Tongue (tissue), 1 donor: ENCODE measurements at regions not wholly inside any gene's neighbourhood (a gene's known extent, or its start where the extent isn't known, plus 50 kb on each side); places are given as distances from the start of the nearest gene placed in this dataset.

Source experiments
- DNase-seq: peaks from one replicate; pipeline ENCODE4 v3.0.0-alpha.2; 2015

DNA sequence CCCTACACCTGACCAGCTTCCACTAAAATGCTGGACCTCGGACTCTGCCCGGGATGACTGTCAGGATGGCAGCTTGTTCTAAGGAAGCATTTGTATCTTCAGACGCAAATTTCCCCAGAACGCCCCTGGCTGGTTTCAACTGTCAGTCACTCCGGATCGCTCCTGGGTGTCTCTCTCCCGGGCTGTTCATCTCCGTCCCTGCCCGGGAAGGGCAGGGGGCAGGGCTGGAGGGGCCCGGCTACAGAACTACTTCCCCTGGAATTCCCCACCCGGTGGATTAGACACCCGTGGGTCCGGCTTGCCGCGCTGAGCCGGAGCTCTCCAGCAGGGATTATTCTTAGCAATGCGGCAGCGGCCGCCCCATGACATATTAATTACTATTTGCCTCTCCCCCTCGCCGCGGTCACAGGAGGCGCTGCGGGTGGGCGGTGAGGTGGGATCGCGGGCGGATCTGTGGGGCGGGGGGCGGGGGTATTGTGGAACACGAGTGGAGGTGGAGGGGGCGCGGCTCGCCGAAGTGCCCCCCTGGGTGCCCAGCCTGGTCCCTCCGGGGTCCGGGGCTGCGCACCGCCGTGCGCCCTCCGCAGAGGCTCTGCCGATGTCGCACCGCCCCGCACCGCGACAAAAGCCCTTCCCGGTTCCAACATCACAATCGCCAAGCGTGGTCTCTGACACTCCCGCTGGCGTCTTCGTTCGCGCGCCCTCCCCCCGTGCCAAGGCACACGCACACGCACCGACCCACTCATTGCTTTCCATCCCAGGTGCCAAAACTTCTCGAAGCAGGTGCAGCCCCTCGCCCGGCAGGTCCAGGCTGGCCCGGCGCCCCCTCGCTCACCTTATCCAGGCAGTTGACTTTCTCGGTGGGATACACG is 276.1 kb upstream of the NEBL start:
- DNase-seq = peak; percentile 38

DNA sequence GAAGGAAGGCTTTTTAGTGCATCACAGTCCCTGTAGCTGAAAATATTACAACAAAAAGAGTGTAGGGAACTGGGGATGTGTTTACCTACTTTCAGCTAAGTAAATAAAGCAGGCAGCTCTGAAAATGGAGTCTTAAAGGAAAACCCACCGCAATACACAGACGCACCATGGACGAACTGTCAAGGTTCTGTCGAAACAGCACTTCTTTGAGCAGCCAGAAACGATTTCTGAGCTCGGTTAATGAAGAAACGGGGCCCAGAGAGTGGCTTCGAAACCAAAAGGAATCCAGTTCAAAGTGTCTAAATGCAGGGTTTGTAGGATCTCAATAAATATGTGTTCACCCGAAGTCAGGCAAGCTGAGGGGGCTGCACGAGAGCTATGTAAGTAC is 275.4 kb upstream of the NEBL start:
- DNase-seq = no peak

DNA sequence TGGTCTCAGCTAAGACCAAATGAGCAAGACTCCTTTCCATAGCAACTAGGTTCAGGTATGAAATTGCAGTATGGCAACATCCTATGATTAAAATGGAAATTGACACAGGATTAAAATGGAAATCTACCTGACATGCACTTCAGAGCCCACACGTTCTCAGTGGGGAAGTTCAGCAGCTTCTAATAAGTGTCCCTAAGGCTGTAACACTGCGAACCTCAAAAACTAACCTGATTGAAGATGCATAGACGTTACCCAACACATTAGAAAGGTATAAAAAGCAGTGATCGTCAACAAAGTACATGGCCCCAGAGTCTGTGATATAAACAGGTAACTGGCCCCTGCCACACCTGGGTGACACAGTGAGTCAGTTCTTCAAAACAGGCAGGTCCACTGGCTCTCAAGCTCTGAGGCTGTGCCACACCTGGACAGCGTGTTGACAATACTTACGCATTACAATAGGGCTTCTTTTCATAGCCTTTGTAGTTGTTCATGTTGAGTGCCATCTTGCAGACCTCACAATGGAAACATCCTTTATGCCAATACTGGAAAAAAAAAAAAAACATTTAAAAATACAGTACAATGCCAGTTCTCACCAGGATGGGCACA is 274.9 kb upstream of the NEBL start:
- DNase-seq = no peak

DNA sequence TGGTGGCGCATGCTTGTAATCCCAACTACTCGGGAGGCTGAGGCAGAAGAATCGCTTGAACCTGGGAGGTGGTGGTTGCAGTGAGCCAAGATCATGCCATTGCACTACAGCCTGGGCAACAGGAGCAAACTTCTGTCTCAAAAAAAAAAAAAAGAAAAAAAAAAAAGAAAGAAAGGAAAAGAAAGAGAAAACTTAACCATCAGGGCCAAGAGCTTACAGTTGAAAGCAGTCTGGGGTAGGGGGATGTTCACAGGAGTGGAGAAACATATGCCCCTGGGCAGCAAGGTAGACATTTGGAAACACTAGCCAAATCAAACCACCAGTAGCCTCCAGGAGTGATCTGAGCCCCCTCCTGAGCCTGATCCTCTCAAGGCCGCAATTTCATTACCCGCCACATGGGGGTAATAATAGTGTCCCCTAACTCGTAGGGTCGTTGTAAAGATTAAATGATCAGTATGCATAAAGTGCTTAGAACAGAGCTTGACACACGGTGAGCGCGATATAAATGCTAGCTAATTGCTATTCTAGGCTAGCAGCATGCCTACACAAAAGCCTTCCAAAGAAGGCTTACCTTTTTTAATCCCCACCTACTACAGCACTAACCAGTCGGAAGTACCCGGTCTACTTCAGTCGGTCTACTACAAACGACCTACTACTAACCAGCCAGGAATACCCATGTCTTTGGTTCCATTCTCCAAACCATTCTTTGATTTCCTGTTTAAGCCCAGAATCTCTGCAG is 274.3 kb upstream of the NEBL start:
- no peak for DNase-seq

DNA sequence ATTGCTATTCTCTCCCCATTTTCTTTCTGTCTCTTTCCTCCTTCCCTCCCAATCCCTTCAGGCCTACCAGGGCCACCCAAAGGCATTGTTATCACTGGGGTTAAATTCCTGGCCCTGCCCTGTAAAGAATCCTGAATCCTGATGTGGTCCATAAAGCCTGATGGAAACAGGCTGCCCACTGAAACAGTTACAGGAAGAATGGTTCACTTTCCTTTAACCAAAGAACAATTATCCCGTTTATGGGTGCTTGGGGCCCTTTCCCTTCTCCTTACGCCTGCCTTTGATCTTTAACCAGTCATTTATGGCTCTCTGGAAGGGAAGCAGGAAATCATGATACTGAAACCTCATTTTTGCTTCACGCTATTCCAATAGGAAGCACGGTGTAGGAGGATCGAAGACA is 273.1 kb upstream of the NEBL start:
- DNase-seq = no peak

DNA sequence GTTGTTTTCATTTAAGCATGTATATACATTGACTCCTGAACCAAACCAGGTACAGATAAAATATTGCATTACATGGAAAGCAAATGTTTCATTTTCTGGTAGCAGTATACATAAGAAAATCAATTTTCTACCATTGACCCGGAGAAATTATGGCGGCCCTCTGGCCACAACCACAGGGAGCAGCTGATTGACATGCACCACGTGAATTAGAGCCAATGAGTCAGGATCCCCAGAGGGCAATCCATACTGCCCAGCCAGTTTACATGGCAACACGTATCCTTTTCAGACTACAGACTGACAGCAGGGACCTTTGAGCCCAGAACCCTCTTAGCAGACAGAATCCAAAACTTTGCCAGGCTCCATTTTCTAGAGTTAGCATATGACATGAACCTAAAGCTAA is 272.2 kb upstream of the NEBL start:
- DNase-seq = no peak

DNA sequence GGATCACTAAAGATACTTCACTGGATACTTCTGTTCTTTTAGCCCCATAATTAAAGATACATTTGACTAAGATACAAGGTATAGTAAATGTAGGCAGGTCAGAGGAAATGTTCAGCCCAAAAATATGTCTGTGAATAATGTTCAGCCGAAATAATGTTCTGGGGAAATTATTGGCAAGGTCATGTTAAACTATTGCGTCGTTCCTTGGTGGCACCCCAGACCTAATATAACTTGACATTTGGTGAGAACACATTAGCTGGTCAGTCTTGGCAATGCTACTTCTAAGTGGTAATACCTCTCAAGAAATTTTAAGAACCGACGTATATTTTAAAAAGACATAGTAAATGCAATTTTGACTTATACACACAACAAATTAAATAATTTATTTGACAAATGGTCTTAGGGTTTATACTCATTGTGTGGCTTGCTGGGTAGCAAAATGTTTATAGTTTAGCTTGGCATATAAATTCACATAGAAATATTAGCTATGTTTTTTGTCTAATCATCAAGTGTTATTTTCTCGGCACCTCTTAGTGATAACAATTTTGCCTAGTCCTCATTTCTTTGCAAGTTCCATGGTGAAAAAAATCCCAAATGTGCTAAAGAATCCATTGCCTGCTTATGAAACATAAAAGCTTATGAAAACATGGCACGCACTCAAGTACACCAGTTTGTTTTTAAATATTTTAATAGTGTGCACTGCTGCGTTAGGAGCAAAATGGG is 270.3 kb upstream of the NEBL start:
- no peak for DNase-seq

DNA sequence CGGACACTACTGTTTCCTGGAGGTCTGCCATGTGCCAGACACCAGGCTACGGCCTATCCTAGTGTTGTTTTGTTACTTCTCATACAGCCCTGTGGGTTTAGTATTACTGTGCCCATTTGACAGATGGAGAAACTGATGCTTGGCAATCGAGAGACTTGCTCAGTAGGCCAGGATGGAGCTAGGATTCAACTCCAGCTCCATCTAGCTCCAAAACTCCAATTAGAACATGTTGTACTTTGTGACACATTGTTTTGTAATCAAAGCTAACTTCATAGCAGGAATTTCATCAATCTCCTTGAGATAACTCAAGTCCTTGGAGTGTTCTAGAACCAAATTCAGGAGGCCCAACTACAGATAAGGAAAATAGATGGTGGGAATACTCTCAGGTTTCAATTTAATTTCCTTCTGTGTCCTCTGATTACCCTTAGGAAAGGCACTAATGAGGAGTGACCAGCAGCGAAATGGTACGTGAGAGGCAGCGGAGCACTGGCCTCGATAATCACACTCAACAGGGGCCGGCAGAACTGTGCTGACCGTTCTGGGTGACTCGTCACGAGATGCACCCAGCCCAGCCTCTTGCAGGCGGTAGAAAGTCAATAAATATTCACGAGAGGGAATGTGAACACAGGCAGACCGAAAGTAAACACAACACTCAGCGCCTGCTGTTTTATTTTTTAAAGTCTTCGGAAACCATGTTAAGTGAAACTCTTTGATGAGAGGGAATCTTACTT is 269.6 kb upstream of the NEBL start:
- DNase-seq = no peak

DNA sequence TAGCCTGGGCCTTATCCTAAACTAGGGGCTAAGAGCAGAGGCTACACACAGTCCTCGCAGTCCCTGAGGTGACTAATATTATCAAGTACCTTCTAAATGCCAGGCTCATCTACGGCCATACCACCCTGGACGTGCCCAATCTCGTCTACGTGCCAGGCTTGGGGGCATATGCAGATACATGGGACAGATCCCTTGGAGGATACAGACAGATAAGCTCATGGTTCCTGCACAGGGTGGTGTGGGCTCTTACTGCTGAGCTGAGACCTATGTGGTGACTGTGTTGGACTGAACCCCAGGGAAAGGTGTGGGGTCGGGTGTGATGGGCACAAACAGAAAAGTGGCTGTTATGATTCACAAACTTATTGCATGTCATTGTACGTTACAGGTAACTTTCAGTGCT is 268.4 kb upstream of the NEBL start:
- no peak for DNase-seq

DNA sequence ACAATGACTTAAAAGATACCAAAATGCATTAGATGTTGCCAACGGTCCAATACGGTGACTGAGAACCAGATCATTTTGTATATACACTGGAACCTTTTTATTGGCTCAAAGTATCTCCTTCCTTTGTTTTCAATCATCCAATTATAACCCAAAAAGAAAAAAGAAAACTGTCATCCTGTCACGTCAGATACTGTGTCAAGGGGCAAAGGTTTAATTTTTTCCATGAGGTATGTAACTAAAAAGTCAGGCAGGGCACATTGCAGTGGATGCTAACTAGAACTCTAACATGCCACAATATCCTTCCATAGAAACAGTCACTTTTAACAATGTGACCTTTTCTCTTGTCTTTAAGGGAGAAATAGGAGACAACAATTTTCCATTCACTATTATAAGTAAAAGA is 267.6 kb upstream of the NEBL start:
- DNase-seq = no peak

DNA sequence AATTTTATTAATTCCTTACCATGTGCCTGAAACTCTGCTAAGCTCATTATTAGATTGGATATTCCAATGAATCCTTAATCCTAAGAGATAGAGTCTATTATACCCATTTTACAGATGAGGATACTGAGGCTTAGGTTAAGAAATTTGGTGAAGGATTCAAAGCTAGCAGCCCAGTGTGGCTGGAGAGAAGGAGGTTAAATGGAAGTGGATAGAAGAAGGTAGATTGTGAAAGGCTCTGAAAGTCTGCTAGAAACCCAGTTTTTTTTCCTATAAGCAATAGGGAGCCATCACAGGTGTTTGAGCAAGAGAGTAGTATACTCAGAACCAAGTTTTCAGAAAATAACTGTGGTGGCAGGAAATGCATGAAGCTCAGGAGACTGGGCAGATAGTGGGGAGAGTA is 265.8 kb upstream of the NEBL start:
- no peak for DNase-seq

DNA sequence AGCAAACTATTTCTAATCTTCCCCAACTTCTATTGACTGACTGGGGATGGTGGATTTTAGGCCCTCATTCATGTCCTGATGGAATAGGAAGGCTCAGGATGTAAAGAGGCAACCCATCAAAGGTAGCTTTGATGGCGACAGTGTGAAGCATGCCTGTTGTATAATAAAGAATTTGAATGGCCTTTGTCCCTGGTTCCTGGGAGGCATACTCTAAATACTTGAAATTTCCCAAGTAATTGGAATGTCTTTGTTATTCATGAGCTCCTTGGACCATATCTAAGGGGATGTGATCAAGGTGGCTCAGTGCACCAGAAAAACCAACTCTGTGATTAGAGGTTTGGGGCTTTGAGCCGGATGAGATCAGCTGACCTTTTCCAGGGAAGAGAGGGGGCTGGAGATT is 264.5 kb upstream of the NEBL start:
- no peak for DNase-seq

DNA sequence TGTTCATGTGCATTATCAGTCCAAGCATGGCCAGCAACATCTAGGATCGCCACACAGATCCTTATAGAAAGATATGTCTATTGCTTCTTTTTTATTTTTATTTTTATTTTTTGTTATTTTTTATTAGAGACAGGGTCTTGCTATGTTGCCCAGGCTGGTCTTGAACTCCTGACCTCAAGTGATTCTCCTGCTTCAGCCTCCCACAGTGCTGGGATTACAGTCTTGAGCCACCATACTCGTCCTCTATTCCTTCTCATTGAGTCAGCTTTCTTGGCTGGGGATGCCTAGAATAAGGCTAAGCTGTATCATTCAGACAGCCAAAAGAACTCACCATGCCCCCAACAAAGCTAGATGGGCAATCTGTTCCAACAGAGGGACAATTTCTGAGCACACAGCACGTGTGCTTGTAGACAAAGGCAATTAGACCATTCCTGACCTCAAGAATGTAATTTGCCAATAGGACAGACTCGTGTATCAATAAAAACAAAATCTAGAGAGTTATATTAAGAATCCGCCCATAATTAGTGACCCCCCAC is 264.0 kb upstream of the NEBL start:
- DNase-seq = no peak

DNA sequence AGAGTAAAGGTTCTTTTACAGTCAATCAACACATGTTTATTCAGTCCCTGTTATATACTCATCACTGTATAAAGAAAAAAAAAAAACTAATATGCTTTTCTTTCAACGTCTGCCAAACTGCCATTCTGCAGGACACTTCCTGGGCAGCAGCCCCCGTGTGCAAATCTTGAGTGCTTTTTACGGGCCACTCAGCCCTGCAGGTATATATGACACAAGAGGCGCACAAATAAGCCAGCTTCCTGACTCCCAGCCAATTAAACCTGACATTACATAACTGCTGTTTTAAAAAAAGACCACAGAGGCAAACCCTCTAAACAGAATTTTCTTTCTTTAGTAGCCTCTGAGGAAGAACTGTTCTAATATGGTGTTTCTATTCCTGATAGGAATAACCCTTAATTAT is 263.0 kb upstream of the NEBL start:
- no peak for DNase-seq

DNA sequence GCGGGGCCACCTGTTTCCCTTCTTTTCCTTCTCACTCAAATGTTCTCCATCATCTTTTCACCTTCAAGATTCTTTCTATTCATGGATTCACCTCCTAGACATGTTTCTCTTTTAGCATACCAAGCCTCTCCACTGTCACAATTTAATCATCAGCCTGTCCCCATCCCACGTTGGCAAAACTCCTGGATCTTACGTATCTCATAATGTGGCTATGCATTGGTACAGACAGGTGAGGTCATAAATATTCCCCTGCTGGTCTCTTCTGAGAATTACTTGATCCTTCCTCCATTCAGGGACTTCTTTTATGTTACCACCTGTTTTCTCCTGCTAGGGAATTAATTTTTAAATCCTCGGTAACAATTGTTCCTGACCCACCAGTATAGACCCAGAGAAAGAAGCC is 262.6 kb upstream of the NEBL start:
- no peak for DNase-seq

DNA sequence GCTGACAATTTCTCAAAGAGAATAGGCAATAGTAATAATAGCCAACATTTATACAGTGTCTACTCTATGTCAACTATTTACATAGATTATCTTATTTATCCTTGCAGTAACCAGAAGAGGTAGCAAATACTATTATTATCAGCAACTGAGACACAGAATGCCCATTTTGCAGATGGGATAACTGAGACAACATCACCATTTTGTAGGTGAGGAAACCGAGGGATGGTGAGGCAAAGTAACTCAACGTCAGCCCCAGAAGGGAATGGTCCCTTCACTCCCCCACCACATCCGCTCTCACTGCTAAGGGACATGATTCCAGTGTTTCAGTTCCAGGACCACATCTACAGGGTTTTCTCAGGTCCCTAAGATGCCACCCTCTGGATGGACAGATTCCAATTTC is 261.2 kb upstream of the NEBL start:
- DNase-seq = no peak

DNA sequence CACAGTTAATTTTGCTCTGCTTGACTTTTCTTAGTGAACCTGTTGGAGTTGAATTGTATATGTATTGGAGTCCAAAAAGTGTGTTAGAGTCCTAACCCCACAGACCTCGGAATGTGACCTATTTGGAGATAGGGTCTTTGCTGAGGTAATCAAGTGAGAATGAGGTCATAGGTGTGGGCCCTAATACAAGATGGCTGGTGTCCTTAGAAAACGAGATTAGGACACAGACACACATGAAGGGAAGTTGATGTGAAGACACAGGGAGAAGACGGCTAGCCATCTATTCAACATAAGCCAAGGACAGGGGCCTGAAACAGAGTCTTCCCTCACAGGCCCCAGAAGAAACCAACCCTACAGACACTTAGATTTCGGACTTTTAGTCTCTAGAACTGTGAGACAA is 260.6 kb upstream of the NEBL start:
- DNase-seq = no peak

DNA sequence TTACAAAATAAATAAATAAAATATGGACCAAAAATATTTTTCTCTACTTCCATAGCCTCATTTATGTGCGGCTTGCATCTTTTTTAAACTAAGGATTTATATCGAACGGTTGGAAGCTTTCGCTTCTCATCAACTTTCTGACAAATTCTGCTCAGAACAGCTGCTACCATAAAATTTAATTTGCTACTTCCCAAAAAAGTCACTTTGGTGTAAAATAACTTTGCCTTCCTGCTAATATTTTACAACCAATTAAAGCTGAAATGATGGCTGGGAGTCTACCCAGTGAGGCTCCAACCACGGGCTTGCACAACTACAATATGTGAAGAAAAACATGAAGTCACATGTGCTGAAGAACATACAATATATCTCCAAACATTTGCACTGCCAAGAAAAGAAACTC is 253.1 kb upstream of the NEBL start:
- peak; percentile 31 for DNase-seq

DNA sequence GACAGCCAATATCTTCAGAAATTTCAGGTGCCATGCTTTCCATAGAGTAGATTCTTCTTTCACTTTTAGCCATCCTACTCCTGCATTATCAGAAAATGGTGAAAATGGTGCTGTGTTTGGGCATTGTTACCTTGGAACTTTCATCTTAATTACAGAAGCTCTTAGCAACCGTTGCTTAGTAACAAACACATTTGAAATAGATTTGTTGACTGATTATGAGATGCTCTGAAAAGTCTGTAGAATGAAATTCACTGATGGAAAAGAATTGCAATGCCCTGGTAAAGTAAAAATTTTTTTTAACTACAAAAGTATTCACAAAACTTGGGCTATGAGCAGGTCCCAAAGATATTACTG is 249.3 kb upstream of the NEBL start:
- no peak for DNase-seq

DNA sequence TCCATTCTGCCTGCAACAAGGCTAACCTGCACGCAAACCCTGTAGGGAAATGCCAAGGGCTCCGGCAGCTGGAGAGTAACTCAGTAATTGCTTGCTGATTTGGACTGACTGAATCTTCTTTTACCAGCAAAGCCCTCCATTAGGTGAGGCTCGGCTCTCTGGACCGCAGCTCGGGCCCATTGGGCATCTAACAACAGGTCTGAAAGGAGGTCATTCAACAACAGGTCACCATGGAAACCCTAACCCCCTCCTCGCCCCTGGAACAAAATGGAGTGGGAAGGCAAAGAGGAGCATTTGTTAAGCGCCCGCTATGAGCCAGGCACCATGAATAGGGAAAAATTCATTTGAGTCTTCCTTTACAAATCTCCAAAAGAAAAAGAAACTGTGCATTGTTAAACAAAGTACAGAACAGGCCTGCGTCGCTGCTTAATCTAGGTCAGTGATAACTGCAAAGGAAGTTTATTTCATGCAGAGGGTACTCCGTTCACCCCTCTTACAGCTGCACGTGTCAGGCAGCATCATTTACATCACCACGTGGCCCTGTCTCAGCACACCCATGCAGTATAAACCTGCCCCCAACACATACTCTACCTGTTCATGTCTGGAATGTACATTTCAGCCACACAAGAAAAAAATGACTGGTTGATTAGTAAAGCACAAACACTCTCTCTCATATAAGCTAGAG is 248.8 kb upstream of the NEBL start:
- DNase-seq = no peak

DNA sequence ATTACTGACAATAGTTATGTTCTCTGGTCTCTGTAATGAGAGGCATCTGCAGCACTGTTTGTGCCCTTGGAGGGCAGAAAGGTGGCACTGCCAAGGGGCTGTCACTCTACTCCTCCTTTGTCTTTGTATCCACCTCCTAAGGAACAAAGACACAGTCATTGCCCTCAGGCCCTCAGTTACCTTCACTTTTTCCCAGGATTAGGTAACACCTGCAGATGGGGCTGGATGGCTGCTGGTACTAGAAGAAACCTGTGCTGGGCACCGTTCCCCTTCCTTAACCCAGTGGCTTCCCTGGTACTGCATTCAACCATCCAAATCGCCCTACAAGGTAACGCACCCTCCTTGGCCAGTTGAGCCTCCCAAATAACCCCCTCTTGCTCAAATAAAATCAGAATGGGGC is 246.9 kb upstream of the NEBL start:
- no peak for DNase-seq
